HG02938 (cell line): ENCODE measurements at regions not wholly inside any gene's neighbourhood (a gene's known extent, or its start where the extent isn't known, plus 50 kb on each side); places are given as distances from the start of the nearest gene placed in this dataset.
"Not testable (repeated sequence)": the region's sequence is repeated elsewhere in the genome, so short reads cannot be mapped to it uniquely, and the experiment has no call there.

Experiments
- ATAC-seq: cut with Tn5 transposase; IDR thresholded peaks from one replicate; pipeline ENCODE4 v1.9.1; 2021; ENCODE audit warnings: mild to moderate bottlenecking, moderate library complexity; ENCODE audit not compliant: unreplicated experiment

- not testable (repeated sequence) for ATAC-seq
Measured at GRCh38 chr10:46796351-46796750, 114.9 kb upstream of the PTPN20 start.

- not testable (repeated sequence) for ATAC-seq
Measured at GRCh38 chr10:46802010-46802409, 109.2 kb upstream of the PTPN20 start.

- not testable (repeated sequence) for ATAC-seq
Measured at GRCh38 chr10:46803082-46803481, 108.1 kb upstream of the PTPN20 start.

GRCh38 chr10:46810222-46810621 is 101.0 kb upstream of the PTPN20 start:
- ATAC-seq: not testable (repeated sequence)

- ATAC-seq: not testable (repeated sequence)
Measured at GRCh38 chr10:46816126-46816525, 95.1 kb upstream of the PTPN20 start.

GRCh38 chr10:46840393-46841050 is 70.7 kb upstream of the PTPN20 start:
- not testable (repeated sequence) for ATAC-seq

- not testable (repeated sequence) for ATAC-seq
Measured at GRCh38 chr10:46841051-46841593, 70.1 kb upstream of the PTPN20 start.

- not testable (repeated sequence) for ATAC-seq
Measured at GRCh38 chr10:46845194-46845593, 66.0 kb upstream of the PTPN20 start.

GRCh38 chr10:46845640-46846039 is 65.6 kb upstream of the PTPN20 start:
- ATAC-seq: not testable (repeated sequence)

- not testable (repeated sequence) for ATAC-seq
Measured at GRCh38 chr10:46860753-46861152, 50.5 kb upstream of the PTPN20 start.
